ENCODE measurements at regions not wholly inside any gene's neighbourhood (a gene's known extent, or its start where the extent isn't known, plus 50 kb on each side); places are given as distances from the start of the nearest gene placed in this dataset.

GRCh38 chr3:118778201-118778600, 256.4 kb downstream of the IGSF11 start:
- no peaks in the 10 kb centered on the region for H3K27me3 ChIP-seq (replicated peaks; ENCODE audit: control insufficient read depth, insufficient read depth, low read length)
- Mint-ChIP-seq H3K27me3 (ENCODE audit: insufficient read depth, unreplicated experiment) (no peaks in the 10 kb centered on the region), H3K27ac (ENCODE audit: unreplicated experiment) (no peak overlapping the region), H3K4me1 (ENCODE audit: low read depth, unreplicated experiment) (no peaks in the 10 kb centered on the region), H3K9me3 (ENCODE audit: unreplicated experiment) (no peaks in the 10 kb centered on the region), H3K36me3 (ENCODE audit: insufficient read depth, unreplicated experiment) (no peaks in the 10 kb centered on the region), H3K4me3 (ENCODE audit: unreplicated experiment) (no peak overlapping the region)
- CTCF ChIA-PET: no interaction called here
- H3K36me3 ChIP-seq (ENCODE audit: control insufficient read depth, insufficient read depth, low read length): no peaks in the 10 kb centered on the region
- BruUV-seq (replicated peaks): no TSS peak
- H3K9me3 ChIP-seq: no peaks in the 10 kb centered on the region
- POLR2A ChIA-PET: no interaction called here
- H3K4me3 ChIP-seq (ENCODE audit: low read depth, low read length): no peak overlapping the region
- intact Hi-C loops (cut with micrococcal nuclease; ENCODE audit: unreplicated experiment): no loop called here
- no peaks in the 10 kb centered on the region for H3K4me1 ChIP-seq
- TF ChIP-seq CTCF (IDR thresholded peaks at IDR 0.05; ENCODE audit: insufficient read depth in 1 of 2, low read depth in 1 of 2, low read length in 1 of 2, severe bottlenecking in 1 of 2, unreplicated experiment in 1 of 2): no peak
- DNase-seq: no peak

GRCh38 chr3:118781232-118781631, 253.4 kb downstream of the IGSF11 start:
- intact Hi-C loops (cut with micrococcal nuclease; ENCODE audit: unreplicated experiment): no loop called here
- Mint-ChIP-seq H3K36me3 (ENCODE audit: insufficient read depth, unreplicated experiment) (no peaks in the 10 kb centered on the region), H3K27ac (ENCODE audit: unreplicated experiment) (no peak overlapping the region), H3K4me3 (ENCODE audit: unreplicated experiment) (no peak overlapping the region), H3K9me3 (ENCODE audit: unreplicated experiment) (no peaks in the 10 kb centered on the region), H3K27me3 (ENCODE audit: insufficient read depth, unreplicated experiment) (no peaks in the 10 kb centered on the region), H3K4me1 (ENCODE audit: low read depth, unreplicated experiment) (no peaks in the 10 kb centered on the region)
- Histone ChIP-seq H3K4me1 (no peaks in the 10 kb centered on the region), H3K9me3 (no peaks in the 10 kb centered on the region), H3K36me3 (ENCODE audit: control insufficient read depth, insufficient read depth, low read length) (no peaks in the 10 kb centered on the region), H3K4me3 (ENCODE audit: low read depth, low read length) (no peak overlapping the region), H3K27me3 (replicated peaks; ENCODE audit: control insufficient read depth, insufficient read depth, low read length) (no peaks in the 10 kb centered on the region)
- POLR2A ChIA-PET: no interaction called here
- DNase-seq: no peak
- CTCF ChIA-PET: no interaction called here
- BruUV-seq (replicated peaks): no TSS peak
- TF ChIP-seq CTCF (IDR thresholded peaks at IDR 0.05; ENCODE audit: insufficient read depth in 1 of 2, low read depth in 1 of 2, low read length in 1 of 2, severe bottlenecking in 1 of 2, unreplicated experiment in 1 of 2): no peak

- H3K9me3 Mint-ChIP-seq (ENCODE audit: unreplicated experiment): no peaks in the 10 kb centered on the region
- no peak overlapping the region for H3K4me3 Mint-ChIP-seq (ENCODE audit: unreplicated experiment)
- H3K27me3 ChIP-seq (replicated peaks; ENCODE audit: control insufficient read depth, insufficient read depth, low read length): no peaks in the 10 kb centered on the region
- ChIA-PET CTCF (no interaction called here), POLR2A (no interaction called here)
- no peak overlapping the region for H3K27ac Mint-ChIP-seq (ENCODE audit: unreplicated experiment)
- no peak for TF ChIP-seq CTCF (IDR thresholded peaks at IDR 0.05; ENCODE audit: insufficient read depth in 1 of 2, low read depth in 1 of 2, low read length in 1 of 2, severe bottlenecking in 1 of 2, unreplicated experiment in 1 of 2)
- no peaks in the 10 kb centered on the region for H3K9me3 ChIP-seq
- H3K4me3 ChIP-seq (ENCODE audit: low read depth, low read length): no peak overlapping the region
- H3K27me3 Mint-ChIP-seq (ENCODE audit: insufficient read depth, unreplicated experiment): no peaks in the 10 kb centered on the region
- no peak for DNase-seq
- no peaks in the 10 kb centered on the region for H3K36me3 ChIP-seq (ENCODE audit: control insufficient read depth, insufficient read depth, low read length)
- no peaks in the 10 kb centered on the region for H3K4me1 Mint-ChIP-seq (ENCODE audit: low read depth, unreplicated experiment)
- intact Hi-C loops (cut with micrococcal nuclease; ENCODE audit: unreplicated experiment): no loop called here
- no peaks in the 10 kb centered on the region for H3K4me1 ChIP-seq
- BruUV-seq (replicated peaks): no TSS peak
- H3K36me3 Mint-ChIP-seq (ENCODE audit: insufficient read depth, unreplicated experiment): no peaks in the 10 kb centered on the region
Measured at GRCh38 chr3:118781839-118782238, 252.8 kb downstream of the IGSF11 start.
